Right ventricle myocardium superior (tissue), 1 donor: ENCODE measurements at regions not wholly inside any gene's neighbourhood (a gene's known extent, or its start where the extent isn't known, plus 50 kb on each side); places are given as distances from the start of the nearest gene placed in this dataset.
A peak's percentile ranks its signal among the peaks of the same experiment; 100 is the strongest.
"Not testable (repeated sequence)": the region's sequence is repeated elsewhere in the genome, so short reads cannot be mapped to it uniquely, and the experiment has no call there.

Experiments used
- ATAC-seq: fragments of 200-7000 bp; cut with Tn5 transposase; one replicate; pipeline ENCODE4 v1.9.1; 2020; ENCODE audit warnings: mild to moderate bottlenecking; ENCODE audit not compliant: poor library complexity
- DNase-seq: peaks from one replicate; pipeline ENCODE4 v3.0.0-alpha.2; 2020
- intact Hi-C: fragments of 100-400 bp; cut with DNase I; formaldehyde crosslinking; loops from one replicate; pipeline ENCODE4 v1.11.2; 2022
- donor health status: DM: no; HTN: yes; CAD: no; lungs with severe emphysema.

DNA sequence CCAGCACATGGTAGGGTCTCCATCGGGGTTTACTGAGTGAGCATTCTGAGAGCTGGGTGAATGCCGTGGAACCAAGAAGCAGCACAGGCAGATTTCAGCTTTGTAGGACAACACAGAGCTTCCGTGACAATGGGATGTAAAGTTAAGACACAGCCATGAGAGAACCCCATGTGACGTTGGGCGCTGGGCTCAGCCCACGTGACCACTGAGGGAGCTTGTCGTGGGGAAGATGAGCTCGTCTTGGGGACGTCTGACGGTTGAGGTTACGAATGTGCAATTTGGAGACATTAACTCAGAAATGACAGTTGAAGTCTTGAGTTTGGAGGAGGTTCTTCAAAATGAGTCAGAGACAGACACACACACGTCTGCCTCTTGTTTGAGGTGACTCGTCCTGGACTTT, 51.5 kb upstream of the MUC20 start:
- intact Hi-C loops, DNase-seq, ATAC-seq: not testable (repeated sequence)

DNA sequence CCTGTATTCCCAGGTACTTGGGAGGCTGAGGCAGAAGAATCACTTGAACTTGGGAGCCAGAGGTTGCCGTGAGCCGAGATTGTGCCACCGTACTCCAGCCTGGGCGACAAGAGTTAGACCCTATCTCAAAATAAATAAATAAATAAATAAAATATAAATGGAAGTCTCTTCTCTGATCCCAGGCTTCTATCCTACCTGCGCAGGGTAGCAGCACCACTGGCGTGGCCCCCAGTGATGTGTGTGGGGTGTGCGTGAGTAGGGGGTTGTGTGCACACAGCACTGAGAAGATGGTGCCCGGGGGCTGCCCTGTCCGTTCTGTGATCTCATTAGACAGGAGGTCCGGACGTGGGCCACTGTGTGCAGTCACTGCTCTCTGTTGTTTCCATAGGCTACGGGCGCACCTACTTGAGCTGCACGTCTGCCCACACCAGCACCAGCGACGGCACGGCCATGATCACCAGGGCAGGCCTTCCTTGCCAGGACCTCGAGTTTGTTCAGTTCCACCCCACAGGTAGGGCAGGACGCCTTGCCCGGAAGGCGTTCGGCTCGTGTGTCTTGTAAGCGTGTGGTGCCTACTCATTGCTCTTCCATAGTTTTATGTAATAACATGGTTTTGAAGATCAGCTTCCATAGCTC, 52.5 kb upstream of the MUC20 start:
- ATAC-seq, intact Hi-C loops, DNase-seq: not testable (repeated sequence)

DNA sequence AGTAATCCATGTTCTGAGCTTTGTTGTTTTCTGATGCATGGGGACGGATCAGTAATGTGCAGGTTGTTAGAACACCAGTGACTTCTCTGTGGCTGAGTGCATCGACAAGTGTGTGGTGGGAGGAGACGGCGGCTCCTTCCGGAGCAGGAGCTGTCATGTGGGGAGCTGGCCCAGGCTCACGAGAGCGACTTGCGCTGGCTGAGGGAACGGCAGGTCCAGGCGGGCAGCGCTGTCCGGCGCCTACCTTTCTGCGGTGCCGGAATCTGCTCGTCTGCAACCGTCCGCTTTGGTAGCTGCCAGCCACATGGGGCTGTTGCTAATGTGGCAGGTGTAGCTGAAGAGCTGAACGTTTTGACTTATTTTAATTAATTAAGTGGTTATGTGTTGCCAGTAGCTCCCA, 55.5 kb upstream of the MUC20 start:
- ATAC-seq, intact Hi-C loops, DNase-seq: not testable (repeated sequence)

DNA sequence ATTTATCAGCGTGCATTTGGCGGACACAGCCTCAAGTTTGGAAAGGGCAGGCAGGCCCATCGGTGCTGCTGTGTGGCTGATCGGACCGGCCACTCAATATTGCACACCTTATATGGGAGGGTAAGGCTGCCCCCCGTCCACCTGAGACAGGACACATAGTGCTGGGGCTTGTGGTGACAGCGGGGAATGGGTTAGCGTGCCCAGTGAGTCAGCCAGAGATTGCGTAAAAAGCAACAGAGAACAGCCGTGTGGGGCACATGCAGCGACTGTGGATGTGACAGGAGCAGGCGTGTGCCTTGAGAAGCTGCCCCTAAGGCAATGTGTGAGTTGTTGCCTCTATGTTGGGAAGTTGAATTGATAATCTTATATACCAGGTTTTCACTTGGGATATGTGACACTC, 56.6 kb upstream of the MUC20 start:
- ATAC-seq, DNase-seq, intact Hi-C loops: not testable (repeated sequence)

DNA sequence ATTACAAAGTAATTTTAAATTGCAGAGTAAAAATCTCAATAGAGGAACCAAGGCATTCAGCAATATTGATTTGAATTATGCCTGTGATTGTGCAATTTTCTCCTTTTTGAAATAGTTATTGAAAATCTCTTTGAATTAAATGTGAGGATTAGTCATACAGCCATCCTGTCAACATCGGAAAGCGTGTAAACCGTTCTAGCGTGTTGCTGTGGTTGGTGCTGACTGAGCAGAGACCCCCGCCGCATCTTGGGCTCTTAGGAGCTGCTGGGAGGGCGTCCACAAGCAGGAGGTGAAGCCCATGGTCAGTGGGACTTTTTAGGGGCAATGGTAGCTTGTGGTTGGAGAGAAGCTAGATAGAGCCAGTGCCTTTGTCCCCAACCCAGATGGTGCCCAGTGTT, 61.6 kb upstream of the MUC20 start:
- ATAC-seq, DNase-seq, intact Hi-C loops: not testable (repeated sequence)

DNA sequence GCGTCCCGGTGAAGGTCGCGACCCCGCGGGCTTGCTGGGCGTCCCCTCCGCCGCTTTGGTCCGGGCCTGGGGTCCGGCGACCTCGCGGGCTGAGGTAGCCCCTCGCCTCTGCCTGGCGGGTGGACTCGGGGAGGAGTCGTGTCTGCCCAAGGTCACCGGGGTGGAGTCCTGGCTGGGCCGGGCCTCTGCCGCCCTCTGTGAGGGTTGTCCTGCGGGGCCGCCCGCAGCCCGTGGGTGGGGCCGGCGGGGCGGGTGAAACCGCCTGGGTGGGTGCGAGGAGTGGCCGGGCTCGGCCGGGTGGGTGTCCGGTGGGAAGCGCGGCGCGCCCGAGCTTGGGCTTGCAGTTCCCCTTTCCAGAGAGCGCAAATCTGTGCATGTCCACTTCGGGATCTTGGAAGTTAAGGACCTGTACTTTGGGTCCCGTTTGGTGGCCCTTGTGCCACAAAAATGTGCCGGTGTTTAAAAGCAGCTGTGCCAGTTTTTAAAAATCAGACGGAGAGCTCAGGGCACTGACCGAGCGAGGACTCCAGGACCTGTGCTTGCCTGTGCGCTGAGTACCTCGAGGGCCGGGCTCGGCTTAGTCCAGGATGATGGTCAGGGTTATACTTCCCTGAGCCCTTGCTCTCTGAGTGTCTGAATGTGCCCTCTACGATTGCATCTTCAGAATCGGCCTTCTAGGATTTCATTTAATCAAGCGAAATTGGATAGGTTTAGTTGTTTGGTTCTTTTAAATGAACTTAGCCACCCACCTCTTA, 62.2 kb upstream of the MUC20 start:
- intact Hi-C loops: not testable (repeated sequence)
- ATAC-seq (peak; percentile 91), DNase-seq (peak; percentile 59)

DNA sequence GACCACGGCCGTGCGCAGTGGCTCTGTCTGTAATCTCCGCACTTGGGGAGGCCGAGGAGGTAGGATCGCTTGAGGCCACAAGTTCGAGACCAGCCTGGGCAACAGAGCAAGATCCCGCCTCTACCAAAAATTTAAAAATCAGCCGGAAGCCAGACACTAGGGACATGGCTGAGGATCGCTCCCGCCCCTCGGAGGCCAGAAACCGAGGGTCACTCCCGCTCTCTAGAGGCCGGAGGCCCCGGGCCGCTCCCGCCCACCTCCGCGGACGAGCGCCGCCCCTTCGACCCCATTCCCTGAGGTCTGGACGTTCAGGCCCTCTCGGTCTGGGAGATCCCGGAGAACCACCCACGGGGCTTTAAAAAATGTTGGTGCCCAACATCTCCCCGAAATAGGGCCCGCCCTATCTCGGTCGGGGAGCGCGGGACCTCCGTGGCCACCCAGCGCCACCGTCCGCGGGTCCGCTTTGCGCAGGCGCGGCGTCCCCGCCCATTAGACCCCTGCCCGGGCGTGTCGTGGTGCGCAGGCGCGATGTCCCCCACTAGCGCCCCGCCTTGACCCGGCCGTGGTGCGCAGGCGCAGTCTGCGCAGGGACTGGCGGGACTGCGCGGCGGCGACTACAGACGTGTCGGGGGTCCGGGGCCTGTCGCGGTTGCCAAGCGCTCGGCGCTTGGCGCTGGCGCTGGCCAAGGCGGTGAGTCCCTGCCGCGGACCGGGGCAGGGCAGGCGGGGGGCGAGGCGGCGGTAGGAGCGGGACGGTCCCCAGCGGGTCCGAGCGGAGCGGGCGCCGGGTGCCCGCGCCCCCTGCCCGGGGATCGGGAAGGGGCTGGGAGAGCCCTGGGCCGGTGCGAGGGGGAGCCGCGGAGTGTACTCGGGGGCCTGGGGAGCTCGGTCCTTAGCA, 63.1 kb upstream of the MUC20 start:
- peak; percentile 94 for DNase-seq
- intact Hi-C loops: not testable (repeated sequence)
- peak; percentile 97 for ATAC-seq

DNA sequence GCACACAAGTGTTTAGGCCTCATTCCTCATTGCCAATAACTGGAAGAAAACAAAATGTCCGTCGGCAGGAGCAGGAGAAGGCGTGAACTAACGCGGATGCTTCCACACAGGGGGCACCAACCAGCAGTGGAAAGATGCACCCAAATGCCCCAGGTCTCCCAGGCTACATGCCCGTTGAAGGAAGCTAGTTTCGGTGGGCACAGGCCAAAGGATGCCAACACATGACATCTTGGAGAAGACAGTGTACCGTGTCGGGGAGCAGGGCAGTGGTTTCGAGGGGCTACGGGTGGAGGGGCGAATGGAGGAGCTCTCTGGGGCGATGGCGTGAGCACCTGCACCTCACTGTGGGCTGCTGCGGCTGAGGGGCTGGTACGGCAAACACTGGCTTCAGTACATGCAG, 64.7 kb upstream of the MUC20 start:
- DNase-seq, ATAC-seq, intact Hi-C loops: not testable (repeated sequence)

DNA sequence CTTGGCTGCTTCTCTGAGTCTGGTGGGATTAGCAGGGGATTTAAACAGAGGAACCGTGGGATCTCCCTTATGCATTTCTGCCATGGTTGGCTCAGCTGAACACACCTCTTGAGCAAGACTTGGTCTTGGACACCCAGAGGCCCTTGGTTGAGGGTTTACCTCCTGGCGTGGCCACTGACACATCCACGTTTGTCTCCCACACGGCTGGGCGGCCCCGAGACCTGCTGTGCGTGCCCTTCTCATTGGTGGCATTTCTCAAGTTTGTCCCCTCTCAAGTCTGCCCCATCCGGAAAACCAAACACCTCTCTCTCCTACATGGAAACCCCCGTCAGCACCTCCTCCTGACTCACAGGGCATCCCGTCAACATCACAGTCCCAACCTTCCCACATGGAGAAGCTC, 66.0 kb upstream of the MUC20 start:
- ATAC-seq, DNase-seq, intact Hi-C loops: not testable (repeated sequence)

DNA sequence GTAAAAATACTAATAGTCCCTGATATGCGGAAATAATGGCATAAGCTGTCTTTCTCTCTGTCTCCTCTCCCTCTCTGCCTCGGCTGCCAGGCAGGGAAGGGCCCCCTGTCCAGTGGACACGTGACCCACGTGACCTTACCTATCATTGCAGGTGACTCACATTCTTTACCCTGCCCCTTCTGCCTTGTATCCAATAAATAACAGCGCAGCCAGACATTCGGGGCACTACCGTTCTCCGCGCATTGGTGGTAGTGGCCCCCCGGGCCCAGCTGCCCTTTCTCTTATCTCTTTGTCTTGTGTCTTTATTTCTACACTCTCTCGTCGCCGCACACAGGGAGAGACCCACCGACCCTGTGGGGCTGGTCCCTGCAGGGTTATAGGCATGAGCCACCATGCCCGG, 66.6 kb upstream of the MUC20 start:
- not testable (repeated sequence) for DNase-seq

DNA sequence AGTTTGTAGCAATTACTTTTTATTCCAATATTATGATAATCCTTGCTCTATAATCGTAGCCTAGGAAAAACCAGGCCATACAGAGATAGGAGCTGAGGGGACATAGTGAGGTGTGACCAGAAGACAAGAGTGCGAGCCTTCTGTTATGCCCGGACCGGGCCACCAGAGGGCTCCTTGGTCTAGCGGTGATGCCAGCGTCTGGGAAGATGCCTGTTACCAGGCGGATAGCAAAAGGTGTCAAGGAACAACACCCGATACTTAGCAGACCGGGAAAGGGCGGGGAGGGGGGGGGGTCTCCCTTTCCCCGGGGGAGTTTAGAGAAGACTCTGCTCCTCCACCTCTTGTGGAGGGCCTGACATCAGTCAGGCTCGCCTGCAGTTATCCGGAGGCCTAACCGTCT, 67.1 kb upstream of the MUC20 start:
- DNase-seq, ATAC-seq, intact Hi-C loops: not testable (repeated sequence)

More for the DNA sequence above, 66.6 kb upstream of the MUC20 start:
- intact Hi-C loops, ATAC-seq: not testable (repeated sequence)

DNA sequence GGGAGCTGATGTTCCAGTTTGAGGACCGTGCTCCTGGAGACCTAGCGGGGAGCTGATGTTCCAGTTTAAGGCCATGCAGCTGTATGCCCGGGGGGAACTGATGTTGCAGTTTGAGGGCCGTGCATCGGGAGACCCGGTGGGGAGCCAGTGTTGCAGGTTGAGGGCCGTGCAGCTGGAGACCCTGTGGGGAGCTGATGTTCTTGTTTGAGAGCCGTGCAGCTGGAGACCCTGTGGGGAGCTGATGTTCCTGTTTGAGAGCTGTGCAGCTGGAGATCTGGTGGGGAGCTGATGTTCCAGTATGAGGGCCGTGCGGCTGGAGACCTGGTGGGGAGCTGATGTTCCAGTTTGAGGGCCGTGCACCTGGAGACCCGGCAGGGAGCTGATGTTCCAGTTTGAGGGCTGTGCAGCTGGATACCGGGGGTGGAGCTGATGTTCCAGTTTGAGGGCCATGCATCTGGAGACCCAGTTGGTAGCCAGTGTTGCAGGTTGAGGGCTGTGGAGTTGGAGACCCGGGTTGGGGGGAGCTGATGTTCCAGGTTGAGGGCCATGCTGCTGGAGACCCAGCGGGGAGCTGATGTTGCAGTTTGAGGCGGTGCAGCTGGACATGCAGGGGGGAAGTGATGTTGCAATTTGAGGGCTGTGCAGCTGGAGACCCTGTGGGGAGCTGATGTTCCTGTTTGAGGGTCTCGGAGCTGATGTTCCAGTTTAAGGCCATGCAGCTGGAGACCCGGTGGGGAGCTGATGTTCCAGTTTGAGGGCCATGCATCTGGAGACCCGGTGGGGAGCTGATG, 64.4 kb upstream of the APOD start:
- DNase-seq, ATAC-seq, intact Hi-C loops: not testable (repeated sequence)

DNA sequence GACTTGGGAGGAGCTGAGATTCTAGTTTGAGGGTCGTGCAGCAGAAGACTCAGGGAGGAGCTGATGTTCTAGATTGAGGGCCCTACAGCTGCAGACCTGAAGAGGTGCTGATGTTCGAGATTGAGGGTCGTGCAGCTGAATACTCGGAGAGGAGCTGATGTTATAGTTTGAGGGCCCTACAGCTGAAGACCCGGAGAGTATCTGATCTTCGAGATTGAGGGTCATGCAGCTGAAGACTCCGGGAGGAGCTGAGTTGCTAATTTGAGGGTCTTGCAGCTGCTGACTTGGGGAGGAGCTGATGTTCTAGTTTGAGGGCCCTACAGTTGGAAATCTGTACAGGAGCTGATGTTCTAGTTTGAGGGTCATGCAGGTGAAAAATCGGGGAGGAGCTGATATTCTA, 62.1 kb upstream of the APOD start:
- ATAC-seq, DNase-seq, intact Hi-C loops: not testable (repeated sequence)

DNA sequence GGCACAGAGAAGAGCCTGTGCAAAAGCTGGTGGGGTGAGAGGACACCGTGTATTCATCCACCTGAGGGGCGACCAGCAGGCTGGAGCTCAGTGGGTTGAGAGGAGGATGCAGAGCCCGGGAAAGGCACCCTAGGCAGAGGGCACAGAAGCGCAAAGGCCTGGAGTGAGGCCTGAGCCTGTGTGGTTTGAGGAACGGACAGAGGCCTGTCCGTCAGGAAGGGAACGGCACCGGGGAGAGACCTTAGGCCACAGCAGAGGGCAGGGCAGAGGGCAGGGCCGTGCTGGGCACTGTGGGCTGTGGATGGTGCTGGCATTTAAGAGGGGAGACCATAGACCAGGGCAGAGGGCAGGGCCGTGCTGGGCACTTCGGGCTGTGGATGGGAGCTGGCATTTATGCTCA, 59.5 kb upstream of the APOD start:
- DNase-seq, ATAC-seq, intact Hi-C loops: not testable (repeated sequence)

DNA sequence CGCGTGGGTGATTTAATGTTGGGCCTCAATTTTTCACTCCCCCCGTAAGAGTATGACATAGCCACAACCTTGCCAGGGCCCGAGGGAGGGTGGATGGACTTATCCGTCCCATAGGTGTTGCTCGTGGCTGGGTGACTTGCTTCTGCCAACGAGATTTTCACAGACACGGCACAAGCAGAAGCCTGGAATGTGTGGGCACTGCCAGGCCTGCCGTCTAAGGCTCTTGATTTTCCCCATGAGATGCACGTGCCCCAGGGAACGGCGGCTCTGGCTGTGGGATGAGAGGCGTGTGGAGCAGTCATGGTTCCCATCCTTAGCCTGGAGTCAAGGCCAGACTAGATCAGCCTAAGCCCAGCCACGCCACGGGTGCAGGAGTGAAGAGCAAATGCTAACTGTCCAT, 58.6 kb upstream of the APOD start:
- ATAC-seq, intact Hi-C loops, DNase-seq: not testable (repeated sequence)

DNA sequence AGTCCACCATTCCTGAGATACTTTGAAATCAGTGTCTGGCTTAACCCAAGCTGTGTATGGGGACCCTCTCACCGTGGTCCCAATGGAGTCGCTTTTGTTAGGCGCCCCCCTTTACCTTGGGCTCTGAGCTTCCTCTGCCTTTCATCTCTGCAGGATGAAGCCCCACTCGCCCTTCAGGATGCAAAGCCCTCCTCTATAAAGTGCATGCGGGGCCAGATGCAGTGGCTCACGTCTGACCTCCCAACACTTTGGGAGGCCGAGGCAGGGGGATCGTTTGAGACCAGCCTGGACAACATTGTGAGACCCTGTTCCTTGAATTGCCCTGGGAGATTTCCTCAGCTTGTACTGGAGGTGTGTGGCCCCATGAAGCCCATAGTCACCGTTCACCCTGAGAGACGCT, 54.7 kb upstream of the APOD start:
- DNase-seq, ATAC-seq, intact Hi-C loops: not testable (repeated sequence)

DNA sequence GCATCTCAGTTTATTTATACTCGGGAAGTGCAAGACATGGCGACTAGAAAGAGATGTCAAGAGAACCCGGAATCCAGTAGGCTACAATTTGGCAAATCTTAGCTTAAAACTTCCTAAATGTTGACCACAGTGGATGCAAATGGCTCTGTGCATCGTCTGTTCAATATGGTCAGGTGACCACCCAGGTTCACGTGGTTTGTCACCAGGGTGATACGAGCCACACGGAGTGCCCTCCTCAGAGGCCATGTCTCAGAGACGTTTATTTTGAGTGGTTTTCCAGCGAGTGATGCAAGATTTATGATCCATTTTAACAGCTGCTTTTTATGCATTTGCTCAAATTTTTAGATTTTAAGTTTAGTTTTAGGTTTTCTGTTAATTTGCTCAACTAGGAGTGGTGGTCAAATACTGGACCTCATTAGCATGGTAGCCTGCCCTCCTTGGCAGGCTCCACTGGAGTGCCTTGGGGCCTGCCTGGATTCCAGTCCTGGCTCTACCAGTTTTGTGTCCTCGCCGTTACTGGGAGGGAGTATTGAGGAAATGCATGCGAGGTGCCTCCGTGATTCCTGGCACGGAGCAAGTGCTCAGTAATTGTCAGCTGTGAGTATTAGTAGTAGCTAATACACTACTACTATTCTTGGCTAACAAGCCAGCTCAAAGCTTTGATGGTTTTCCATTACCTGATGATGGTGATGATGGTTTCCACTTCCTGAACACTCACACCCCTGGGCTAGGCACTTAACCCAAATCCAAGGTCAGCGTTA, 53.9 kb upstream of the APOD start:
- ATAC-seq, DNase-seq, intact Hi-C loops: not testable (repeated sequence)
